A549 (cell line): ENCODE measurements at regions not wholly inside any gene's neighbourhood (a gene's known extent, or its start where the extent isn't known, plus 50 kb on each side); places are given as distances from the start of the nearest gene placed in this dataset.

ENCODE experiments used
- CTCF ChIP-seq: fragments of >200 bp; sonication (Bioruptor Twin); formaldehyde crosslinking; IDR thresholded peaks from 3 replicates; pipeline ENCODE4 v1.5.1; 2016
- E2F6 ChIP-seq: IDR thresholded peaks from 2 replicates; pipeline ENCODE4 v1.6.1; 2012; ENCODE audit warnings: low read depth, borderline replicate concordance
- EHF ChIP-seq: fragments of 250-450 bp; sonication (Bioruptor Pico); IDR thresholded peaks from 2 replicates; pipeline ENCODE4 v1.5.0; 2020; ENCODE audit warnings: mild to moderate bottlenecking
- HMGXB4 ChIP-seq: fragments of 250-450 bp; sonication (Bioruptor Pico); IDR thresholded peaks from 2 replicates; pipeline ENCODE4 v1.5.0; 2021; ENCODE audit warnings: mild to moderate bottlenecking, moderate library complexity, borderline replicate concordance
- MYC ChIP-seq: IDR thresholded peaks from 2 replicates; pipeline ENCODE4 v1.6.1; 2012; ENCODE audit warnings: mild to moderate bottlenecking, inconsistent platforms, low read length, improper control_type of control experiment, borderline replicate concordance
- ZC3H11A ChIP-seq: fragments of 450-650 bp; IDR thresholded peaks from 2 replicates; pipeline ENCODE4 v1.6.1; 2014; ENCODE audit warnings: antibody characterized with exemption, mild to moderate bottlenecking

GRCh38 chr13:39951301-39951700 lies 295.8 kb downstream of the COG6 start:
- TF ChIP-seq MYC = no peak
- no peak for TF ChIP-seq CTCF
- TF ChIP-seq E2F6 = no peak
- TF ChIP-seq EHF (CRISPR knock-in tag) = no peak
- TF ChIP-seq HMGXB4 (CRISPR knock-in tag) = no peak
- no peak for TF ChIP-seq ZC3H11A
